NCI-H1417 (cell line): ENCODE measurements at regions not wholly inside any gene's neighbourhood (a gene's known extent, or its start where the extent isn't known, plus 50 kb on each side); places are given as distances from the start of the nearest gene placed in this dataset.
A peak's percentile ranks its signal among the peaks of the same experiment; 100 is the strongest.
"Not testable (repeated sequence)": the region's sequence is repeated elsewhere in the genome, so short reads cannot be mapped to it uniquely, and the experiment has no call there.

Experiments
- DNase-seq, 3 experiments: peaks; one replicate each; lab custom pipeline; 2025; lab: John Stamatoyannopoulos, UW

- DNase-seq = no peak
These were observed 101.5 kb upstream of the RAP1B start for GRCh38 chr12:68509242-68509641.

GRCh38 chr12:68510397-68510796, 100.3 kb upstream of the RAP1B start:
- DNase-seq = no peak

- DNase-seq = no peak
These were observed 95.8 kb upstream of the RAP1B start for GRCh38 chr12:68514807-68515411.

- no peak for DNase-seq
These were observed 94.9 kb upstream of the RAP1B start for GRCh38 chr12:68515793-68516192.

GRCh38 chr12:68521321-68521839, 89.3 kb upstream of the RAP1B start:
- no peak for DNase-seq

GRCh38 chr12:68521848-68522502, 88.7 kb upstream of the RAP1B start:
- no peak for DNase-seq

- no peak for DNase-seq
These were observed 81.2 kb upstream of the RAP1B start for GRCh38 chr12:68529466-68529865.

GRCh38 chr12:68529869-68530268, 80.8 kb upstream of the RAP1B start:
- DNase-seq = no peak

GRCh38 chr12:68530299-68530698, 80.4 kb upstream of the RAP1B start:
- no peak for DNase-seq

GRCh38 chr12:68530965-68531364, 79.7 kb upstream of the RAP1B start:
- DNase-seq = no peak

- no peak for DNase-seq
These were observed 78.4 kb upstream of the RAP1B start for GRCh38 chr12:68532204-68532886.

- DNase-seq = no peak
These were observed 77.8 kb upstream of the RAP1B start for GRCh38 chr12:68532887-68533248.

GRCh38 chr12:68534108-68534507, 76.6 kb upstream of the RAP1B start:
- no peak for DNase-seq

- no peak for DNase-seq
These were observed 73.7 kb upstream of the RAP1B start for GRCh38 chr12:68536885-68537485.

- no peak for DNase-seq
These were observed 73.1 kb upstream of the RAP1B start for GRCh38 chr12:68537571-68537970.

GRCh38 chr12:68538726-68539614, 71.7 kb upstream of the RAP1B start:
- peak in 2 of 3 experiments; percentile 55 to 88 for DNase-seq

GRCh38 chr12:68539615-68539952, 71.1 kb upstream of the RAP1B start:
- no peak for DNase-seq

GRCh38 chr12:68540768-68541167, 69.9 kb upstream of the RAP1B start:
- DNase-seq = not testable (repeated sequence)

- not testable (repeated sequence) for DNase-seq
These were observed 63.4 kb upstream of the RAP1B start for GRCh38 chr12:68547318-68547717.

- not testable (repeated sequence) for DNase-seq
These were observed 58.0 kb upstream of the RAP1B start for GRCh38 chr12:68552605-68553195.

GRCh38 chr12:68557011-68557730, 53.5 kb upstream of the RAP1B start:
- DNase-seq = no peak
